GM12875 (cell line): ENCODE measurements at regions not wholly inside any gene's neighbourhood (a gene's known extent, or its start where the extent isn't known, plus 50 kb on each side); places are given as distances from the start of the nearest gene placed in this dataset.

Experiments
- H3K4me3 ChIP-seq: one replicate; pipeline ENCODE4 v1.5.1; 2011; ENCODE audit warnings: low read depth, low read length, control low read depth
- CTCF ChIP-seq: IDR thresholded peaks from 2 replicates; pipeline ENCODE4 v1.5.1; 2011; ENCODE audit warnings: low read depth, mild to moderate bottlenecking, control low read depth, inconsistent platforms, low read length, moderate library complexity, borderline replicate concordance; ENCODE audit not compliant: insufficient read depth

GRCh38 chrX:5718651-5719050 is 510.0 kb downstream of the NLGN4X start:
- TF ChIP-seq CTCF, result no peak
- no peak overlapping the region for H3K4me3 ChIP-seq

GRCh38 chrX:5716666-5717065 is 512.0 kb downstream of the NLGN4X start:
- no peak for TF ChIP-seq CTCF
- no peak overlapping the region for H3K4me3 ChIP-seq

- H3K4me3 ChIP-seq, result no peak overlapping the region
- no peak for TF ChIP-seq CTCF
Measured at GRCh38 chrX:5708251-5708650, 520.4 kb downstream of the NLGN4X start.

GRCh38 chrX:5702890-5703289 is 525.8 kb downstream of the NLGN4X start:
- no peak overlapping the region for H3K4me3 ChIP-seq
- TF ChIP-seq CTCF, result no peak

GRCh38 chrX:5695971-5696370 is 532.7 kb downstream of the NLGN4X start:
- TF ChIP-seq CTCF, result no peak
- H3K4me3 ChIP-seq, result no peak overlapping the region

DNA sequence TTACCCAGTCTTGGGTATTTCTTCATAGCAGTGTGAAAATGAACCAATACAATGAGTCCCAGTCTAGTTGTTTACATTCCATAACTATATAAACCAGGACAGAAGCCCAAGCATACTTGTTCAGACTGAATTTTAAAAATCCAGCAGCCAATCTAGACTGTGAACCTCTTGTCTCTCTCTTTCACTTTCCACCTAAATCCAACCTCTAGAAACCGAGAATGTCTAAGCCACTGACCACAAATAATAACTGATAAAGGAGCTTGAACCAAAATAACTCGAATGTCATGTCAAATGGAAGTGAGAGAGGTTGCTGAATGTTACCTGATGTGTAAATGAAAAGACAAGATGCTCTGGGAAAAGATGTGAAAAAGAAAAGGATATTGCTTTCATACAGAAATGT is 544.7 kb downstream of the NLGN4X start:
- TF ChIP-seq CTCF, result no peak
- no peak overlapping the region for H3K4me3 ChIP-seq

DNA sequence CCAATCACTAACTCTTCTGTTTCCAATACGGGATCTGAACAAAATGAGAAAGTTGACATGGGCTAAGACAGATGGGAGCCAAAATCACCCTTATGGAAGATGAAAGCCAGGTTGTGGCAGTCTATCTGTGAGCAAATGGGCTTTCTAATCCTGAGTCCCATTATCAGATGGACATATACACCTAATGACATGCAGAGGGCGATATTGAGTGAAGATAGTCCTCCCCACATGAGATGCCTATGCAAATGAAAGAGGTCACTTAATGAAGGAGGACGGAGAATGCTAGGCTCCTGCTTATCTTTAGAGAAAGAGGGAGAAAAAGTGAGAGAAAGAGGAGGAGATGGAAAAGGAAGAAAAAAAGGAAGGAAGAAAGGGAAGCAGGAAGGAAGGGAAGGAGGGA is 547.5 kb downstream of the NLGN4X start:
- TF ChIP-seq CTCF, result no peak
- H3K4me3 ChIP-seq, result no peak overlapping the region
